HCT116 (cell line): ENCODE measurements at regions not wholly inside any gene's neighbourhood (a gene's known extent, or its start where the extent isn't known, plus 50 kb on each side); places are given as distances from the start of the nearest gene placed in this dataset.

Experiments used
- ATAC-seq: fragments of 200-7000 bp; cut with Tn5 transposase; 2 replicates; pipeline ENCODE4 v1.9.1; 2020; ENCODE audit warnings: mild to moderate bottlenecking, moderate library complexity
- BruUV-seq: library from RNA; stranded (reverse); fragments of 400-500 nt; replicated peaks from 2 replicates; lab custom pipeline; 2021; lab: Mats Ljungman, UMichigan
- CTCF ChIA-PET: fragments of 300-600 bp; sonication (Branson Sonifier 250); formaldehyde crosslinking; loops from one replicate; lab custom pipeline; 2021; ENCODE audit warnings: antibody characterized with exemption; lab: Charles Lee
- POLR2A ChIA-PET: fragments of 300-600, 350-600 bp; sonication (Branson Sonifier 250); formaldehyde crosslinking; loops from one replicate; lab custom pipeline; 2021; ENCODE audit warnings: antibody characterized with exemption; lab: Charles Lee
- RAD21 ChIA-PET, 2 experiments: fragments of 300-600 bp; sonication (Branson Sonifier 250); formaldehyde crosslinking; loops; one replicate each; lab custom pipeline; 2023; ENCODE audit warnings: low total read pairs in 2 of 2; ENCODE audit not compliant: uncharacterized antibody in 2 of 2, unreplicated experiment in 2 of 2, low non-redundant PET in 1 of 2; lab: Charles Lee
- DNase-seq: peaks from one replicate; pipeline ENCODE4 v3.0.0-alpha.2; 2010; ENCODE audit warnings: low read depth, low spot score
- H2AFZ ChIP-seq: fragments of 200-600 bp; shearing (Covaris generic), sonication (generic); 2 replicates; pipeline ENCODE4 v1.6.1; 2017; ENCODE audit warnings: low read depth, mixed run types, mixed read lengths, antibody characterized with exemption, low read length; ENCODE audit not compliant: poor library complexity, severe bottlenecking
- H3K27ac ChIP-seq: 2 replicates; pipeline ENCODE4 v1.5.1; 2012; ENCODE audit warnings: low read depth, low read length
- H3K27me3 ChIP-seq: fragments of 200-600 bp; sonication (generic); 2 replicates; pipeline ENCODE4 v1.6.1; 2016; ENCODE audit warnings: mixed run types, low read length, mixed read lengths; ENCODE audit not compliant: insufficient read depth
- H3K36me3 ChIP-seq, 2 experiments: fragments of 200-500 bp in 1 of 2; fragments of 200-600 bp in 1 of 2; sonication (Bioruptor generic) in 1 of 2; sonication (generic) in 1 of 2; 2 replicates each; pipeline versions ENCODE4 v1.5.1 to v1.6.1; 2014 to 2016; ENCODE audit warnings: low read length in 2 of 2, inconsistent platforms in 1 of 2, mixed read lengths in 1 of 2, mixed run types in 1 of 2; ENCODE audit not compliant: insufficient read depth in 2 of 2, control insufficient read depth in 1 of 2
- H3K4me1 ChIP-seq, 2 experiments: fragments of 200-600 bp in 1 of 2; sonication (generic) in 1 of 2; 2 replicates each; pipeline versions ENCODE4 v1.5.1 to v1.6.1; 2012 to 2017; ENCODE audit warnings: low read length in 2 of 2, inconsistent platforms in 1 of 2, mild to moderate bottlenecking in 1 of 2, mixed read lengths in 1 of 2, mixed run types in 1 of 2, moderate library complexity in 1 of 2; ENCODE audit not compliant: insufficient read depth in 2 of 2, control insufficient read depth in 1 of 2
- H3K4me2 ChIP-seq: fragments of 200-600 bp; sonication (generic); 2 replicates; pipeline ENCODE4 v1.6.1; 2017; ENCODE audit warnings: mixed run types, low read length, mixed read lengths
- H3K4me3 ChIP-seq, 2 experiments: fragments of 200-600 bp in 1 of 2; sonication (generic) in 1 of 2; replicated peaks in 1 of 2; 2 replicates each; pipeline ENCODE4 v1.5.1; 2011 to 2016; ENCODE audit warnings: low read length in 2 of 2, control low read depth in 1 of 2, low read depth in 1 of 2, mild to moderate bottlenecking in 1 of 2, mixed read lengths in 1 of 2, mixed run types in 1 of 2
- H3K79me2 ChIP-seq: fragments of 200-600 bp; sonication (generic); 2 replicates; pipeline ENCODE4 v1.6.1; 2017; ENCODE audit warnings: mild to moderate bottlenecking, mixed run types, low read length, moderate library complexity, mixed read lengths; ENCODE audit not compliant: insufficient read depth
- H3K9ac ChIP-seq: fragments of 200-600 bp; sonication (generic); 2 replicates; pipeline ENCODE4 v1.6.1; 2016; ENCODE audit warnings: low read length, mixed read lengths
- H3K9me2 ChIP-seq: fragments of 200-600 bp; sonication (generic), shearing (Covaris generic); 2 replicates; pipeline ENCODE4 v1.6.1; 2017; ENCODE audit warnings: mixed run types, mild to moderate bottlenecking, moderate library complexity; ENCODE audit not compliant: insufficient read depth
- H3K9me3 ChIP-seq, 2 experiments: fragments of 200-500 bp in 1 of 2; fragments of 200-600 bp in 1 of 2; sonication (Bioruptor generic) in 1 of 2; sonication (generic) in 1 of 2; 2 replicates each; pipeline ENCODE4 v1.6.1; 2014 to 2017; ENCODE audit warnings: low read length in 2 of 2, mixed read lengths in 2 of 2, inconsistent platforms in 1 of 2, low read depth in 1 of 2, mild to moderate bottlenecking in 1 of 2, mixed run types in 1 of 2, moderate library complexity in 1 of 2; ENCODE audit not compliant: control insufficient read depth in 1 of 2, insufficient read depth in 1 of 2
- H4K20me1 ChIP-seq: fragments of 200-600 bp; sonication (generic), shearing (Covaris generic); 2 replicates; pipeline ENCODE4 v1.6.1; 2017; ENCODE audit warnings: mixed run types, mild to moderate bottlenecking, moderate library complexity; ENCODE audit not compliant: insufficient read depth
- CEBPB ChIP-seq: IDR thresholded peaks from 2 replicates; pipeline ENCODE4 v1.6.1; 2012; ENCODE audit warnings: low read depth
- EGR1 ChIP-seq: IDR thresholded peaks from 2 replicates; pipeline ENCODE4 v1.6.1; 2012; ENCODE audit warnings: low read depth
- ELF1 ChIP-seq: IDR thresholded peaks from 2 replicates; pipeline ENCODE4 v1.6.1; 2012; ENCODE audit warnings: low read depth, borderline replicate concordance
- EZH2 ChIP-seq: fragments of 200-600 bp; sonication (generic); IDR thresholded peaks from 2 replicates; pipeline ENCODE4 v1.6.1; 2017; ENCODE audit warnings: antibody characterized with exemption, mixed run types
- EZH2phosphoT487 ChIP-seq: fragments of 200-600 bp; IDR thresholded peaks from 2 replicates; pipeline ENCODE4 v1.6.1; 2018; ENCODE audit warnings: antibody characterized with exemption, borderline replicate concordance
- FOSL1 ChIP-seq: IDR thresholded peaks from 2 replicates; pipeline ENCODE4 v1.6.1; 2012; ENCODE audit warnings: low read depth
- POLR2A ChIP-seq: IDR thresholded peaks from 2 replicates; pipeline ENCODE4 v1.7.0; 2011; ENCODE audit warnings: borderline replicate concordance; ENCODE audit not compliant: insufficient read depth, insufficient read length; ENCODE audit errors: extremely low read depth
- SIN3A ChIP-seq: IDR thresholded peaks from 2 replicates; pipeline ENCODE4 v1.6.1; 2012; ENCODE audit warnings: low read depth
- SP1 ChIP-seq: IDR thresholded peaks from 2 replicates; pipeline ENCODE4 v1.6.1; 2012; ENCODE audit warnings: low read depth
- YY1 ChIP-seq: IDR thresholded peaks from 2 replicates; pipeline ENCODE4 v1.6.1; 2011; ENCODE audit warnings: low read length, low read depth, moderate library complexity, mild to moderate bottlenecking; ENCODE audit not compliant: insufficient replicate concordance; ENCODE audit errors: extremely low read depth
- ZFX ChIP-seq: fragments of 450-650 bp; IDR thresholded peaks from 2 replicates; pipeline ENCODE4 v1.6.1; 2017
- ZNF274 ChIP-seq: fragments of 200-500 bp; sonication (Bioruptor generic); IDR thresholded peaks from 2 replicates; pipeline ENCODE4 v1.6.1; 2014; ENCODE audit warnings: mild to moderate bottlenecking, low read depth, low read length, inconsistent platforms
- intact Hi-C: fragments of 100-400 bp; cut with micrococcal nuclease; formaldehyde crosslinking; loops from 2 replicates; pipeline ENCODE4 v1.10.0; 2022
- TF ChIP-seq, protein P1 (sequence below), 3 experiments: fragments of 200-600 bp in 1 of 3; sonication (generic) in 1 of 3; IDR thresholded peaks in 2 of 3; conservative IDR thresholded peaks in 1 of 3; 2 replicates each; pipeline ENCODE4 v1.5.1; 2012 to 2017; ENCODE audit warnings: low read depth in 2 of 3, low read length in 2 of 3, antibody characterized with exemption in 1 of 3, borderline replicate concordance in 1 of 3, control low read depth in 1 of 3, mild to moderate bottlenecking in 1 of 3, mixed read lengths in 1 of 3, mixed run types in 1 of 3, moderate library complexity in 1 of 3; ENCODE audit not compliant: insufficient read depth in 1 of 3
- TF ChIP-seq, protein P2 (sequence below): IDR thresholded peaks from 2 replicates; pipeline ENCODE4 v1.6.1; 2012; ENCODE audit warnings: low read depth
- TF ChIP-seq, protein P3 (sequence below): IDR thresholded peaks from 2 replicates; pipeline ENCODE4 v1.6.1; 2012

DNA sequence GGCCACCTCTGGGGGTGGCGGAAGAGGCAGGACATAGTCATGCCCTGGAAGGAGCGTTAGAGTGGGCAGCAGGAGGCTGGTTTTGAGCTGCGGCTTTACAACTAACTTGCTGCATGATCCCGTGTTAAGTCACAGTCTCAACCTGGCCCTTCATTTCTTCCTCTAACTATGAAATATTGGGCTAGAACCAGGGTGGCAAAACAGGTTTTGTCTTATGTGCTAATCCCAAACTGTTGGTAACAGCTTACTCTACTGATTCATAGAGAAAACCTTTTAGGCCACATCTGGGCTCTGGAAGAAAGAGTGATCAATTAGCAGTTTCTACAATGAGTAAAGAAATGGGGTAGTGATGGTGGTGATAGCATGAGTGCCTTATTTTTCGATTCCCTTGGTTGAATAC, 74.1 kb upstream of the CLINT1 start:
- intact Hi-C loops = no loop called here
- no peak overlapping the region for H3K27ac ChIP-seq
- H3K9me2 ChIP-seq = no peaks in the 10 kb centered on the region
- no peaks in the 10 kb centered on the region for H3K36me3 ChIP-seq
- TF ChIP-seq YY1 (no peak), ELF1 (no peak), POLR2A (no peak), FOSL1 (no peak), SP1 (no peak), CEBPB (no peak)
- H3K27me3 ChIP-seq = no peaks in the 10 kb centered on the region
- CTCF ChIA-PET = interaction anchor here (2.0 kb wide), 1 partner anchor 16 kb away, joined by 7 read pairs; no protein-coding TSS in a partner anchor
- POLR2A ChIA-PET = no interaction called here
- no peaks in the 10 kb centered on the region for H3K9me3 ChIP-seq
- H3K4me2 ChIP-seq = no peak overlapping the region
- ATAC-seq = no peak
- no peak overlapping the region for H3K9ac ChIP-seq
- H3K4me3 ChIP-seq = no peak overlapping the region
- H3K4me1 ChIP-seq = no peaks in the 10 kb centered on the region
- H4K20me1 ChIP-seq = no peaks in the 10 kb centered on the region
- RAD21 ChIA-PET = no interaction called here
- H3K79me2 ChIP-seq = no peaks in the 10 kb centered on the region
- no peak for DNase-seq
- BruUV-seq = no TSS peak
- H2AFZ ChIP-seq = no peak overlapping the region

DNA sequence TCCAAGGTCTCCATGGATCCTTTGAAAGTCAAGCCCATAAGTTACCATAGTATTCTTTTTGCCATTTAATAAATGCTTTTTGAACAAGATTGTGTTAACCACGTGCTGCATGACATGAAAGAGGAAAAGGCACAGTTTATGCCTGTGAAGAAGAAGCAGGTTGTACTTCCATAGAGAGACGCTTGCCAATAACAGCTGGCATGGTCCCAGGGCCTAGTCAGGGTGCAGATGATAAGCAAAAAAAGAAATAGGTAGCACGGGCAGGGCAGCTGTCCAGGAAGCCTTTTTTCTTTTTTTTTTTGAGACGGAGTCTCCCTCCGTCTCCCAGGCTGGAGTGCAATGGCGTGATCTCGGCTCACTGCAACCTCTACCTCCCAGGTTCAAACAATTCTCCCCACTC, 71.8 kb upstream of the CLINT1 start:
- ChIA-PET RAD21 (no interaction called here), POLR2A (no interaction called here), CTCF (no interaction called here)
- Histone ChIP-seq H4K20me1 (no peaks in the 10 kb centered on the region), H3K79me2 (no peaks in the 10 kb centered on the region), H3K4me2 (no peak overlapping the region), H3K36me3 (no peaks in the 10 kb centered on the region), H3K9me2 (no peaks in the 10 kb centered on the region), H3K4me1 (no peaks in the 10 kb centered on the region), H3K4me3 (no peak overlapping the region), H3K27ac (no peak overlapping the region), H3K9ac (no peak overlapping the region), H3K9me3 (no peaks in the 10 kb centered on the region), H3K27me3 (no peaks in the 10 kb centered on the region), H2AFZ (no peak overlapping the region)
- TF ChIP-seq POLR2A (no peak), FOSL1 (no peak), SP1 (no peak), EZH2phosphoT487 (no peak), EGR1 (no peak), ZNF274 (no peak), ZFX (no peak), EZH2 (no peak), SIN3A (no peak)
- TF ChIP-seq, protein P1, sequence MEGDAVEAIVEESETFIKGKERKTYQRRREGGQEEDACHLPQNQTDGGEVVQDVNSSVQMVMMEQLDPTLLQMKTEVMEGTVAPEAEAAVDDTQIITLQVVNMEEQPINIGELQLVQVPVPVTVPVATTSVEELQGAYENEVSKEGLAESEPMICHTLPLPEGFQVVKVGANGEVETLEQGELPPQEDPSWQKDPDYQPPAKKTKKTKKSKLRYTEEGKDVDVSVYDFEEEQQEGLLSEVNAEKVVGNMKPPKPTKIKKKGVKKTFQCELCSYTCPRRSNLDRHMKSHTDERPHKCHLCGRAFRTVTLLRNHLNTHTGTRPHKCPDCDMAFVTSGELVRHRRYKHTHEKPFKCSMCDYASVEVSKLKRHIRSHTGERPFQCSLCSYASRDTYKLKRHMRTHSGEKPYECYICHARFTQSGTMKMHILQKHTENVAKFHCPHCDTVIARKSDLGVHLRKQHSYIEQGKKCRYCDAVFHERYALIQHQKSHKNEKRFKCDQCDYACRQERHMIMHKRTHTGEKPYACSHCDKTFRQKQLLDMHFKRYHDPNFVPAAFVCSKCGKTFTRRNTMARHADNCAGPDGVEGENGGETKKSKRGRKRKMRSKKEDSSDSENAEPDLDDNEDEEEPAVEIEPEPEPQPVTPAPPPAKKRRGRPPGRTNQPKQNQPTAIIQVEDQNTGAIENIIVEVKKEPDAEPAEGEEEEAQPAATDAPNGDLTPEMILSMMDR (IDR thresholded peaks at IDR 0.05 in 2 of 3, conservative IDR thresholded peaks at IDR 0.05 in 1 of 3; ENCODE audit: borderline replicate concordance in 1 of 3, insufficient read depth in 1 of 3, low read depth in 2 of 3, low read length in 2 of 3) = no peak
- TF ChIP-seq, protein P2, sequence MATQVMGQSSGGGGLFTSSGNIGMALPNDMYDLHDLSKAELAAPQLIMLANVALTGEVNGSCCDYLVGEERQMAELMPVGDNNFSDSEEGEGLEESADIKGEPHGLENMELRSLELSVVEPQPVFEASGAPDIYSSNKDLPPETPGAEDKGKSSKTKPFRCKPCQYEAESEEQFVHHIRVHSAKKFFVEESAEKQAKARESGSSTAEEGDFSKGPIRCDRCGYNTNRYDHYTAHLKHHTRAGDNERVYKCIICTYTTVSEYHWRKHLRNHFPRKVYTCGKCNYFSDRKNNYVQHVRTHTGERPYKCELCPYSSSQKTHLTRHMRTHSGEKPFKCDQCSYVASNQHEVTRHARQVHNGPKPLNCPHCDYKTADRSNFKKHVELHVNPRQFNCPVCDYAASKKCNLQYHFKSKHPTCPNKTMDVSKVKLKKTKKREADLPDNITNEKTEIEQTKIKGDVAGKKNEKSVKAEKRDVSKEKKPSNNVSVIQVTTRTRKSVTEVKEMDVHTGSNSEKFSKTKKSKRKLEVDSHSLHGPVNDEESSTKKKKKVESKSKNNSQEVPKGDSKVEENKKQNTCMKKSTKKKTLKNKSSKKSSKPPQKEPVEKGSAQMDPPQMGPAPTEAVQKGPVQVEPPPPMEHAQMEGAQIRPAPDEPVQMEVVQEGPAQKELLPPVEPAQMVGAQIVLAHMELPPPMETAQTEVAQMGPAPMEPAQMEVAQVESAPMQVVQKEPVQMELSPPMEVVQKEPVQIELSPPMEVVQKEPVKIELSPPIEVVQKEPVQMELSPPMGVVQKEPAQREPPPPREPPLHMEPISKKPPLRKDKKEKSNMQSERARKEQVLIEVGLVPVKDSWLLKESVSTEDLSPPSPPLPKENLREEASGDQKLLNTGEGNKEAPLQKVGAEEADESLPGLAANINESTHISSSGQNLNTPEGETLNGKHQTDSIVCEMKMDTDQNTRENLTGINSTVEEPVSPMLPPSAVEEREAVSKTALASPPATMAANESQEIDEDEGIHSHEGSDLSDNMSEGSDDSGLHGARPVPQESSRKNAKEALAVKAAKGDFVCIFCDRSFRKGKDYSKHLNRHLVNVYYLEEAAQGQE = no peak
- TF ChIP-seq, protein P3, sequence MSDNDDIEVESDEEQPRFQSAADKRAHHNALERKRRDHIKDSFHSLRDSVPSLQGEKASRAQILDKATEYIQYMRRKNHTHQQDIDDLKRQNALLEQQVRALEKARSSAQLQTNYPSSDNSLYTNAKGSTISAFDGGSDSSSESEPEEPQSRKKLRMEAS = no peak
- ATAC-seq (no peak), DNase-seq (no peak)
- intact Hi-C loops = no loop called here
- no TSS peak for BruUV-seq
